Smooth muscle cell (in vitro differentiated cells): ENCODE measurements at regions not wholly inside any gene's neighbourhood (a gene's known extent, or its start where the extent isn't known, plus 50 kb on each side); places are given as distances from the start of the nearest gene placed in this dataset.

Source experiments
- DNase-seq: peaks from one replicate; lab custom pipeline; 2025; ENCODE audit not compliant: unreplicated experiment; lab: John Stamatoyannopoulos, UW
- H2AFZ ChIP-seq: fragments of 200-600 bp; sonication (generic); 2 replicates; pipeline ENCODE4 v1.6.0; 2016; ENCODE audit warnings: antibody characterized with exemption, low read depth, mild to moderate bottlenecking
- H3F3A ChIP-seq: fragments of 200-600 bp; sonication (generic); 2 replicates; pipeline ENCODE4 v1.6.0; 2017; ENCODE audit warnings: antibody characterized with exemption, low read depth
- H3K27ac ChIP-seq: fragments of 200-600 bp; sonication (generic); 2 replicates; pipeline ENCODE4 v1.5.1; 2016; ENCODE audit warnings: low read depth, mild to moderate bottlenecking
- H3K27me3 ChIP-seq: fragments of 200-600 bp; sonication (generic); 2 replicates; pipeline ENCODE4 v1.6.1; 2016; ENCODE audit warnings: low read depth, mild to moderate bottlenecking
- H3K36me3 ChIP-seq: fragments of 200-600 bp; sonication (generic); 2 replicates; pipeline ENCODE4 v1.5.1; 2016; ENCODE audit warnings: low read depth
- H3K4me1 ChIP-seq: fragments of 200-600 bp; sonication (generic); 2 replicates; pipeline ENCODE4 v1.5.1; 2016; ENCODE audit warnings: low read depth
- H3K4me2 ChIP-seq: fragments of 200-600 bp; sonication (generic); 2 replicates; pipeline ENCODE4 v1.6.0; 2016; ENCODE audit warnings: mild to moderate bottlenecking
- H3K4me3 ChIP-seq: fragments of 200-600 bp; sonication (generic); 2 replicates; pipeline ENCODE4 v1.5.1; 2016; ENCODE audit warnings: mild to moderate bottlenecking
- H3K79me2 ChIP-seq: fragments of 200-600 bp; sonication (generic); 2 replicates; pipeline ENCODE4 v1.6.0; 2016; ENCODE audit warnings: low read depth, mild to moderate bottlenecking
- H3K9ac ChIP-seq: fragments of 200-600 bp; sonication (generic); 2 replicates; pipeline ENCODE4 v1.6.0; 2016; ENCODE audit warnings: low read depth
- H3K9me3 ChIP-seq: fragments of 200-600 bp; sonication (generic); replicated peaks from 2 replicates; pipeline ENCODE4 v1.5.1; 2016; ENCODE audit warnings: low read depth
- H4K20me1 ChIP-seq: fragments of 200-600 bp; sonication (generic); 2 replicates; pipeline ENCODE4 v1.6.0; 2016; ENCODE audit warnings: low read depth
- WGBS: methylation state at CpG from one replicate; pipeline ENCODE4 v1.1.7; 2016; ENCODE audit warnings: low lambda C conversion rate; 5-methylcytosine and 5-hydroxymethylcytosine counted together
- TF ChIP-seq, protein P1 (sequence below): fragments of 200-600 bp; sonication (generic); IDR thresholded peaks from 2 replicates; pipeline ENCODE4 v1.5.1; 2017; ENCODE audit warnings: borderline replicate concordance, mild to moderate bottlenecking, antibody characterized with exemption; ENCODE audit not compliant: insufficient read depth, poor library complexity, severe bottlenecking

DNA sequence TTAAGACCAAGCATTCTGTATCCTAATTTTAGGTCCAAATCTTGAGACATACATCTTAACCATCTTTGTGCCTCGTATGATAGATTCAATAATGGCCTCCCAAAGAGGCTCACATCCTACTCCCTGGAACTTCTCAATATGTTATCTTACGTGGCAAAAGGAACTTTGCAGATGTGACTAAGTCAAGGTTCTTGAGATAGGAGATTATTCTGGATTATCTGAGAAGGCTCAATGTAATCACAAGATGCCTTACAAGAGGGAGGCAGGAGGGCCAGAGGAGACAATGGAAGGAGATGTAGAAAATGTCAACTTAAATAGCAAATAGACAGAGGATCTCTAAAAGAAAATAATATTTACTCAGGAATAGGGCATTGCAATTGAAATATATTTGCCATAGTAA is 548.9 kb downstream of the MATN1 start:
- H3K9ac ChIP-seq, result no peak overlapping the region
- no peaks in the 10 kb centered on the region for H3F3A ChIP-seq
- H3K4me1 ChIP-seq, result no peaks in the 10 kb centered on the region
- no peaks in the 10 kb centered on the region for H3K79me2 ChIP-seq
- no peaks in the 10 kb centered on the region for H3K9me3 ChIP-seq
- no peak overlapping the region for H2AFZ ChIP-seq
- WGBS, result 47% methylated on average over 2 of the region's 2 CpGs
- H4K20me1 ChIP-seq, result no peaks in the 10 kb centered on the region
- DNase-seq, result no peak
- H3K36me3 ChIP-seq, result no peaks in the 10 kb centered on the region
- H3K27me3 ChIP-seq, result peaks cover 13% of the 10 kb centered on the region
- TF ChIP-seq, protein P1, sequence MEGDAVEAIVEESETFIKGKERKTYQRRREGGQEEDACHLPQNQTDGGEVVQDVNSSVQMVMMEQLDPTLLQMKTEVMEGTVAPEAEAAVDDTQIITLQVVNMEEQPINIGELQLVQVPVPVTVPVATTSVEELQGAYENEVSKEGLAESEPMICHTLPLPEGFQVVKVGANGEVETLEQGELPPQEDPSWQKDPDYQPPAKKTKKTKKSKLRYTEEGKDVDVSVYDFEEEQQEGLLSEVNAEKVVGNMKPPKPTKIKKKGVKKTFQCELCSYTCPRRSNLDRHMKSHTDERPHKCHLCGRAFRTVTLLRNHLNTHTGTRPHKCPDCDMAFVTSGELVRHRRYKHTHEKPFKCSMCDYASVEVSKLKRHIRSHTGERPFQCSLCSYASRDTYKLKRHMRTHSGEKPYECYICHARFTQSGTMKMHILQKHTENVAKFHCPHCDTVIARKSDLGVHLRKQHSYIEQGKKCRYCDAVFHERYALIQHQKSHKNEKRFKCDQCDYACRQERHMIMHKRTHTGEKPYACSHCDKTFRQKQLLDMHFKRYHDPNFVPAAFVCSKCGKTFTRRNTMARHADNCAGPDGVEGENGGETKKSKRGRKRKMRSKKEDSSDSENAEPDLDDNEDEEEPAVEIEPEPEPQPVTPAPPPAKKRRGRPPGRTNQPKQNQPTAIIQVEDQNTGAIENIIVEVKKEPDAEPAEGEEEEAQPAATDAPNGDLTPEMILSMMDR, result no peak
- no peak overlapping the region for H3K4me2 ChIP-seq
- no peak overlapping the region for H3K4me3 ChIP-seq
- no peak overlapping the region for H3K27ac ChIP-seq

DNA sequence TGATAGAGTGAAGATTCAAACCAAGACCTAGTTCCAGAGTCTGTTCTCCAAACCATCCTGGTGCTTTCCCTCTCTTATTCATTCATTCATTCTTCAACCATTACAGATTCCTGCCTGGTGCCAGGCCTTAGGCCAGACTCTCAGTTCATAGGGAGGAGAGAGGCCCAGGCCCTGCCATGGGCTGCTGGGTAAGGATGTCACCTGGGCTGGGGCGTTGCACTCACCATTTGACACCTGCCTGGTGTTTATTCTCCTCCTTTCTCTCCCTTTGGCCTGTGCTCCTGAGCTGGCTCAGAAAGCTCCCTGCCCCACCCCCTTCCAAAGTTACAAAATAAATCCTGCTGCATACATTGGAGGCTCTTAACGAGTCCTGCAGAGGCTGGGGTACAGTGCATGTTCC is 549.8 kb downstream of the MATN1 start:
- H4K20me1 ChIP-seq, result no peaks in the 10 kb centered on the region
- H3K36me3 ChIP-seq, result no peaks in the 10 kb centered on the region
- no peak overlapping the region for H3K4me2 ChIP-seq
- no peak overlapping the region for H3K9ac ChIP-seq
- 73% methylated on average over 2 of the region's 2 CpGs for WGBS
- no peaks in the 10 kb centered on the region for H3K79me2 ChIP-seq
- TF ChIP-seq, protein P1, result no peak
- H3K4me1 ChIP-seq, result no peaks in the 10 kb centered on the region
- no peaks in the 10 kb centered on the region for H3F3A ChIP-seq
- H3K9me3 ChIP-seq, result no peaks in the 10 kb centered on the region
- DNase-seq, result no peak
- H2AFZ ChIP-seq, result no peak overlapping the region
- H3K27me3 ChIP-seq, result peaks cover 18% of the 10 kb centered on the region
- no peak overlapping the region for H3K4me3 ChIP-seq
- no peak overlapping the region for H3K27ac ChIP-seq

DNA sequence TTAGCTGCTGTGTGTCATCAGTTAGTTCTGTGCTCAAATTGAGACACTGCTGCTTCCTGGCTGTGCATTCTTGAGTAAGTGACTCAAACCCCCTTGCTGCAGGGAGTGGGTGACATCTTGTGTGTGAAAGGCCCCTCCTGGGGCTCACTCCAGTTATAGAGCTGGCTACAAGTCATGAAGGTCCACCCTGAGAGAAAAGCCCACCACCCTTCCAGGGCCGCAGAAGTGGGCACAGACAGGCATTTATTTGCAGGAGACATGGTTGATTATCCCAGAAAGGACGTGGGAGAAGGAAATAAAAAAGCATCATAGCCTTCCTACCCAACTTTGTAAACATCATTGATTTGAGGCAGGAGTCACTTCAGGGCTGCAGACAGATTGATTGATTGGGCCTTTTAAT is 550.6 kb downstream of the MATN1 start:
- Histone ChIP-seq H3K27me3 (peaks cover 22% of the 10 kb centered on the region), H3K9me3 (no peaks in the 10 kb centered on the region), H3K36me3 (no peaks in the 10 kb centered on the region), H2AFZ (no peak overlapping the region), H4K20me1 (no peaks in the 10 kb centered on the region), H3K27ac (no peak overlapping the region), H3K4me3 (no peak overlapping the region), H3K9ac (no peak overlapping the region), H3F3A (no peaks in the 10 kb centered on the region), H3K4me2 (no peak overlapping the region), H3K4me1 (no peaks in the 10 kb centered on the region), H3K79me2 (no peaks in the 10 kb centered on the region)
- DNase-seq, result no peak
- WGBS, result 91% methylated on average over 2 of the region's 2 CpGs
- TF ChIP-seq, protein P1, result no peak

DNA sequence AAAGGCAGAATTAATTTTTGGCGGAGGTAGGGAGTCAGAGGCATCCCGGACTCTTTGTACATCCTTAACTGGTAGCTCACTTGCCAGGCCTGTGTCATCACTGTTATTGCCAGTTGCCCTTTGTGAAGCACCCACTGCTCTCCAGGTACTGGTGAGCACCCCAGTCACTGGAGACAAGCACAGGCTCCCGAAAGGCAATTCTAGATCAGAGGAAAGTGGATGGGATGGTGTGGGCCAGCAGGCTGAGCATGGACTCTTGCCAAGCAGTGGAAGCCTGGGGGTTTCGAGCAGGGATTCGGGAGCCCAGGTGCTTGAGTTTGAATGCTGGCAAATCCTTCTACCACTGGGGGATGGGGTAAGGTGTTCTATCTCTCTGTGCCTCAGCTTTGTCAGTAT is 551.1 kb downstream of the MATN1 start:
- DNase-seq, result no peak
- no peaks in the 10 kb centered on the region for H3K9me3 ChIP-seq
- no peak overlapping the region for H3K9ac ChIP-seq
- no peaks in the 10 kb centered on the region for H3K4me1 ChIP-seq
- no peaks in the 10 kb centered on the region for H3K36me3 ChIP-seq
- H3K27ac ChIP-seq, result no peak overlapping the region
- WGBS, result 85% methylated on average over 5 of the region's 5 CpGs
- TF ChIP-seq, protein P1, result no peak
- H3K4me2 ChIP-seq, result no peak overlapping the region
- no peaks in the 10 kb centered on the region for H3F3A ChIP-seq
- H2AFZ ChIP-seq, result no peak overlapping the region
- no peaks in the 10 kb centered on the region for H4K20me1 ChIP-seq
- H3K79me2 ChIP-seq, result no peaks in the 10 kb centered on the region
- no peak overlapping the region for H3K4me3 ChIP-seq
- peaks cover 19% of the 10 kb centered on the region for H3K27me3 ChIP-seq
